GM23338 (cell line): ENCODE measurements at regions not wholly inside any gene's neighbourhood (a gene's known extent, or its start where the extent isn't known, plus 50 kb on each side); places are given as distances from the start of the nearest gene placed in this dataset.

ENCODE experiments used
- ATAC-seq: fragments of 200-7000 bp; cut with Tn5 transposase; 3 replicates; pipeline ENCODE4 v1.9.1; 2020
- DNase-seq: peaks from one replicate; pipeline ENCODE4 v3.0.0-alpha.2; 2015; ENCODE audit warnings: low spot score
- H2AFZ ChIP-seq: fragments of 200-600 bp; sonication (generic); 2 replicates; pipeline ENCODE4 v1.8.0; 2016; ENCODE audit warnings: antibody characterized with exemption, mild to moderate bottlenecking, moderate library complexity
- H3F3A ChIP-seq: fragments of 200-600 bp; sonication (generic); replicated peaks from 2 replicates; pipeline ENCODE4 v1.8.0; 2017; ENCODE audit warnings: antibody characterized with exemption, mixed run types, low read depth
- H3K27ac ChIP-seq: fragments of 200-600 bp; sonication (generic); 2 replicates; pipeline ENCODE4 v1.6.1; 2016; ENCODE audit warnings: low read depth
- H3K27me3 ChIP-seq: fragments of 200-600 bp; sonication (generic); 2 replicates; pipeline ENCODE4 v1.8.0; 2016; ENCODE audit warnings: mild to moderate bottlenecking, mixed run types, moderate library complexity; ENCODE audit not compliant: insufficient read depth
- H3K36me3 ChIP-seq: fragments of 200-600 bp; sonication (generic); 2 replicates; pipeline ENCODE4 v1.8.0; 2016; ENCODE audit warnings: mild to moderate bottlenecking; ENCODE audit not compliant: insufficient read depth
- H3K4me1 ChIP-seq: fragments of 200-600 bp; sonication (generic); 2 replicates; pipeline ENCODE4 v1.8.0; 2016; ENCODE audit warnings: mild to moderate bottlenecking, moderate library complexity; ENCODE audit not compliant: insufficient read depth
- H3K4me2 ChIP-seq: fragments of 200-600 bp; sonication (generic); 2 replicates; pipeline ENCODE4 v1.7.1; 2017; ENCODE audit warnings: mixed run types
- H3K4me3 ChIP-seq: fragments of 200-600 bp; sonication (generic); 2 replicates; pipeline ENCODE4 v1.6.1; 2016; ENCODE audit warnings: mixed run types
- H3K79me2 ChIP-seq: fragments of 200-600 bp; sonication (generic); replicated peaks from 2 replicates; pipeline ENCODE4 v1.8.0; 2017; ENCODE audit warnings: mild to moderate bottlenecking; ENCODE audit not compliant: insufficient read depth
- H3K9me2 ChIP-seq: fragments of 200-600 bp; sonication (generic); 2 replicates; pipeline ENCODE4 v1.8.0; 2017; ENCODE audit not compliant: insufficient read depth
- H4K20me1 ChIP-seq: fragments of 200-600 bp; sonication (generic); replicated peaks from 2 replicates; pipeline ENCODE4 v1.8.0; 2017; ENCODE audit warnings: mild to moderate bottlenecking; ENCODE audit not compliant: insufficient read depth
- H3K27ac Mint-ChIP-seq: 2 replicates; pipeline ENCODE4 v1.8.0; 2020; ENCODE audit warnings: inconsistent platforms, mild to moderate bottlenecking, moderate library complexity, mixed read lengths
- H3K27me3 Mint-ChIP-seq: 3 replicates; pipeline ENCODE4 v1.8.0; 2022; ENCODE audit warnings: low read depth, mild to moderate bottlenecking, moderate library complexity, mixed read lengths, inconsistent platforms; ENCODE audit not compliant: insufficient read depth, poor library complexity
- H3K36me3 Mint-ChIP-seq: 3 replicates; pipeline ENCODE4 v1.8.0; 2021; ENCODE audit warnings: low read depth, mild to moderate bottlenecking, inconsistent platforms, moderate library complexity, mixed read lengths
- H3K4me1 Mint-ChIP-seq: 3 replicates; pipeline ENCODE4 v1.8.0; 2020; ENCODE audit warnings: mild to moderate bottlenecking, inconsistent platforms, mixed read lengths
- H3K4me3 Mint-ChIP-seq: 3 replicates; pipeline ENCODE4 v1.8.0; 2021; ENCODE audit warnings: moderate library complexity, mild to moderate bottlenecking, inconsistent platforms, mixed read lengths
- H3K9me3 Mint-ChIP-seq: 3 replicates; pipeline ENCODE4 v1.8.0; 2020; ENCODE audit warnings: moderate library complexity, mild to moderate bottlenecking, inconsistent platforms, mixed read lengths
- ETS1 ChIP-seq: IDR thresholded peaks from 2 replicates; pipeline ENCODE4 v1.6.1; 2016; ENCODE audit warnings: antibody characterized with exemption
- EZH2 ChIP-seq: fragments of 200-600 bp; sonication (generic); IDR thresholded peaks from one replicate; pipeline ENCODE4 v1.8.0; 2017; ENCODE audit warnings: antibody characterized with exemption, mild to moderate bottlenecking, low read depth; ENCODE audit not compliant: unreplicated experiment
- EZH2phosphoT487 ChIP-seq: fragments of 200-600 bp; sonication (generic); IDR thresholded peaks from one replicate; pipeline ENCODE4 v1.8.1; 2018; ENCODE audit warnings: antibody characterized with exemption; ENCODE audit not compliant: unreplicated experiment
- JUNB ChIP-seq: IDR thresholded peaks from one replicate; pipeline ENCODE4 v1.6.1; 2016; ENCODE audit warnings: antibody characterized with exemption; ENCODE audit not compliant: unreplicated experiment
- NANOG ChIP-seq: IDR thresholded peaks from 2 replicates; pipeline ENCODE4 v1.6.1; 2016; ENCODE audit warnings: antibody characterized with exemption, borderline replicate concordance
- POLR2AphosphoS5 ChIP-seq: IDR thresholded peaks from 2 replicates; pipeline ENCODE4 v1.6.1; 2016; ENCODE audit warnings: antibody characterized with exemption, low read depth
- REST ChIP-seq: IDR thresholded peaks from one replicate; pipeline ENCODE4 v1.6.1; 2018; ENCODE audit warnings: antibody characterized with exemption; ENCODE audit not compliant: unreplicated experiment
- STAT1 ChIP-seq: IDR thresholded peaks from one replicate; pipeline ENCODE4 v1.6.1; 2016; ENCODE audit warnings: antibody characterized with exemption; ENCODE audit not compliant: unreplicated experiment
- ZNF114 ChIP-seq: fragments of 250-450 bp; sonication (Bioruptor Pico); IDR thresholded peaks from 2 replicates; pipeline ENCODE4 v1.5.0; 2020; ENCODE audit warnings: mild to moderate bottlenecking, moderate library complexity
- ZNF331 ChIP-seq: fragments of 250-450 bp; sonication (Bioruptor Pico); IDR thresholded peaks from 2 replicates; pipeline ENCODE4 v1.5.0; 2020; ENCODE audit warnings: low read depth, mild to moderate bottlenecking, moderate library complexity
- ZNF462 ChIP-seq: fragments of 250-450 bp; sonication (Bioruptor Pico); IDR thresholded peaks from 2 replicates; pipeline ENCODE4 v1.5.0; 2020; ENCODE audit warnings: mild to moderate bottlenecking, moderate library complexity

GRCh38 chr13:76735641-76736040 lies 150.6 kb downstream of the KCTD12 start:
- H4K20me1 ChIP-seq = no peaks in the 10 kb centered on the region
- H3K36me3 ChIP-seq = no peaks in the 10 kb centered on the region
- Mint-ChIP-seq H3K27ac (no peak overlapping the region), H3K9me3 (no peaks in the 10 kb centered on the region), H3K4me1 (no peaks in the 10 kb centered on the region), H3K27me3 (no peaks in the 10 kb centered on the region), H3K36me3 (no peaks in the 10 kb centered on the region), H3K4me3 (no peak overlapping the region)
- no peak overlapping the region for H3K27ac ChIP-seq
- ATAC-seq (no peak), DNase-seq (no peak)
- H3K4me1 ChIP-seq = no peaks in the 10 kb centered on the region
- H2AFZ ChIP-seq = peak overlapping the region; percentile 29; the same call in 1 of the 2 replicates
- no peaks in the 10 kb centered on the region for H3K27me3 ChIP-seq
- H3K4me3 ChIP-seq = no peak overlapping the region
- H3K79me2 ChIP-seq = no peaks in the 10 kb centered on the region
- TF ChIP-seq NANOG = no peak
- no peak for TF ChIP-seq ZNF462 (CRISPR knock-in tag)
- no peak for TF ChIP-seq ETS1
- no peak for TF ChIP-seq STAT1
- no peak for TF ChIP-seq ZNF331 (CRISPR knock-in tag)
- TF ChIP-seq EZH2phosphoT487 = no peak
- TF ChIP-seq ZNF114 (CRISPR knock-in tag) = no peak
- no peak for TF ChIP-seq REST
- no peak for TF ChIP-seq POLR2AphosphoS5
- no peak for TF ChIP-seq JUNB
- TF ChIP-seq EZH2 = no peak
- H3F3A ChIP-seq = no peaks in the 10 kb centered on the region
- no peaks in the 10 kb centered on the region; the same call in 1 of the 2 replicates for H3K9me2 ChIP-seq
- no peak overlapping the region for H3K4me2 ChIP-seq
